NT2/D1 (cell line): ENCODE measurements at regions not wholly inside any gene's neighbourhood (a gene's known extent, or its start where the extent isn't known, plus 50 kb on each side); places are given as distances from the start of the nearest gene placed in this dataset.

Experiments
- SUZ12 ChIP-seq: IDR thresholded peaks from 2 replicates; pipeline ENCODE4 v1.6.1; 2011; ENCODE audit not compliant: insufficient read length, insufficient read depth; ENCODE audit errors: extremely low read depth
- YY1 ChIP-seq: IDR thresholded peaks from 2 replicates; pipeline ENCODE4 v1.6.1; 2011; ENCODE audit not compliant: insufficient read length, insufficient read depth

GRCh38 chr7:17460001-17460400, 161.5 kb downstream of the AHR start:
- no peak for TF ChIP-seq YY1
- no peak for TF ChIP-seq SUZ12
